GM19324 (cell line): ENCODE measurements at regions not wholly inside any gene's neighbourhood (a gene's known extent, or its start where the extent isn't known, plus 50 kb on each side); places are given as distances from the start of the nearest gene placed in this dataset.

Source experiments
- ATAC-seq: cut with Tn5 transposase; IDR thresholded peaks from one replicate; pipeline ENCODE4 v1.9.1; 2021; ENCODE audit warnings: mild to moderate bottlenecking, moderate library complexity; ENCODE audit not compliant: unreplicated experiment, low FRiP score

DNA sequence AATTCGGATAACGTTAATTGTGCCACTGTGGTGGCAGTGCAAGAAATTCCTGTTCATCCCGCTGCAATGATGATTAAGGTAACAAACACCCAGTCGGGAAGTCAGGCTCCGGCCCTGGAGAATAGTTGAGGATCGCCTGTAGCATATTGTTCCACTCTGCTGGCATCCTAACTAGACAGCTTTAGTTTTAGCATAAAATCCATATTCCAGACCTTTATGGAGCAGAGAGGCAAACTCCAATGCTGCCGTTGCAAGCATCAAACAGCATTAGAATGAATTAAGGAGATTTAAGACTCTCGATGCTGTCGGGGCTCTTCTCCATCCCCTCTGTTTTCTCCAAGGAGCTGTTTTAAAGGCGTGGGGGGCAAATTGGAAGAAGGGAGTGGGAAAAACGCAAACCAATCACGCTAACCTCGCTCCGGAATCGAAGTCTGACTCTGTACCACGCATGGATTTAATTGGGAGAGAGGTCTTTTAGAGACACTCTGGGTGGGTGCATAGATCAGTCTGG, 660.4 kb downstream of the VRK1 start:
- no peak for ATAC-seq

DNA sequence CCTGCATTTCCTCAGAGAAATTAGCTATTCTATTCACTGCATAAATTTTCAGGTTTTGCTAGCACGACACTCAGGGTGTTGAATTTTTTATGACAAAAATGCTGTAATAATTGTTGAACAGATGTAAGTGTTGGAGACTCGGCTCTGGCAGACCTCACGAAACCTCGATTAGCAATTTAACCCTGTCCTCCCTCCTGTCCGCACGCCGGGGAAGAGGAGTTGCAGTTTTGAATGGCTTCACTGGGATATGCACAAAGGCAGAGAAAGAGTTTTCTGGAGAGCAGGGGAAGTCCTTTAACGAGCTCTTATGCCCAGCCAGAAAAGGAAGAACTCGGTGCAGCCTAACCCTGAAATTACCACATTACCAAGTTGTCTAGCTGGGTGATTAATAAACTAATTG, 661.1 kb downstream of the VRK1 start:
- ATAC-seq: no peak

DNA sequence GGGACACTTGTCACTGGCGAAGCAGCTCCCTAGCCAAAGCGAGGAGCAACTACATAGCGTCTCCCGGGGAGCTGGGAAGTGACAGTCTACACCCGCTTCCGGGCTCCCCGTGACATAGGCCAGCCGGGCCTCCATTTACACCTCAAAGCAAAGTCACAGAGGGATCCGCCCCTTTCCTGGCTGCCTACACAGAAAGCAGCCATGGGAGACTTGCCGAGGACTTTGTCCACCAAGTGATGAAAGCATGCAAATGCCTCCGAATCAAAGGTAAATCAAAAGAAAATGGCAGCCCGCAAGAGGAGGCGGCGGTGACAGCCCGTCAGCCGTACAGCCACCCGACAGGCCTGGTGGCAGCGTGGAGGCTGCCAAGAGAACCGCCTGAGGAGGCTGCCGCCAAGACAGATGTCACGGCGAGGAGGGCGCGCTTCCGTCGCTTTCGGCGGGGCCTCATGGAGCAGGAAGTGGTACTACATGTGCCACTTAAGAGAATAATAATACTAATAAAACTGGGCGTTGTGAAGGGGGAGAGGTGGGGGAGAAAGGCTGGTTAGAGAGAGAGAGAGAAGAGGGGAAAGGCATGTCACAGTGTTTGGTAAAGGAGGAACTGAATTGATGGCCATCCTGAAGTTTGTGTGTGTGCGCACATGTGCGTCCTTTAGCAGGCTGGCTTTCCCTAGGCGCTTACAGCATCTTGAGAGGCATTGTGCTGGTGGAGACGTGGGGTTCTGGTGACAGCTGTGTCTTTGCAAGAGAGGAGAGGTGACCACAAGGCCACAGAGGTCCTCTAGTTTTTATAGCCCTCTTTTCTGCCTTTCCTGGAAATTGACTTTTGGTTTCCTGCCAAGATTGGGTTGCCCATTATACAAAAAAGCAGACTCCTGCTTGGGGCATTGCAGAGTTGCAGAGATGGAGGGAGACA, 661.7 kb downstream of the VRK1 start:
- no peak for ATAC-seq

- no peak for ATAC-seq
These were observed 664.9 kb downstream of the VRK1 start for GRCh38 chr14:97462081-97462480.

DNA sequence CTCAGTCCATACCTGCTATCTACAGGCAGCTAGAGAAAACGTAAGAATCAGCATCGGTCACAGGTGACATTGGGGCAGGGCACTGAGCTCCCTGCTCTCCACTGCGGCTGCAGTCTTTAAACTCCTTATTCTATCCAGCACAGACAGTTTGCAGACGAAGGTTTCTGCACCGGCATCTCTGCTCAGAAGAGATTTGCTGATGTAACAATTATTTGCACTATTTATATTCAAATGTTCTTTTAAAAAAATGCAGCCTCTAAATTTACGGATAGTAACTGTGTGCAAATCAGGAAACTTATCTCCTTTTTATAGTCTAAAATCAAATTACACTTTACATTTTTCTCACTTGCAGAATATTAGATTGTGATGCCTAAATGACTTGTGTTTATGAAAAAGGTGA, 671.0 kb downstream of the VRK1 start:
- no peak for ATAC-seq

- ATAC-seq: no peak
These were observed 680.2 kb downstream of the VRK1 start for GRCh38 chr14:97477353-97477752.

DNA sequence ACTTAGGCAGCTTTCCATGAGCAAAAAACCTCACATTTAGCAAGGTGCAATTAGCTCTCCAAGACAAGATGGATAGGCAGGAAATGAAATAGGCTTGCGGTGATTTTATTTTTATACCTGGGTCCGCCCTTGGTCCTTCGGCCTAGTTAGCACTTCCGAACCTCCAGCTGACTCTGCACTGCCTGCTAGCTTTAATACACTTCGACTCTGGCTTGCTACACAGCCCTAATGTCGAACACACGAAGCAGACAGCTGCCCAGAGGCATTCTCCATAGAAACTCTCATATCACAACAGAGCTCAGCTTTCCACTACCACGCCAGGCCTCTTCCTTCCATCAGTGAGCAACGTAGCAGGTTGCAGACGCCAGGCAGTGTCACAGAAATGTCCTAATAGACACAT, 688.0 kb downstream of the VRK1 start:
- ATAC-seq: no peak

- ATAC-seq: no peak
These were observed 689.5 kb downstream of the VRK1 start for GRCh38 chr14:97486601-97487120.

DNA sequence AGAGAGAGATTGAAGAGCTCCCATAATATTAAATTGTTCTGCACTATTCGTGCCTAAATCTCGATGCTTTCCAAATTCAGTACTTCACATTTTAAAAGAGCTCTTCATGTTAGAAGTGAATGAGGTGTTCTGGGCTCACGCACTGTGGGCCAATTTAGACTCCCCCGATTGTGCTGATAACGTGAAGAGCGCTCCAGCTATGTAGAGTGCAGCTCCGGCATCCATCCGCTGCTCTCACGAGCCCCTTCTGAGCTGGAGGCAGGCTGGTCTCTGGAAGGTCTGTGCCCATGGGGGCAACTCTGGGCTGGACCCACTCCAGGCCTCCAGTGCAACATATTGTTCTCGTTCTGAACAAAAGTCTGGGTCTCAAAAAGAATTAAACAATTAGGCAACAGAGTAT, 692.6 kb downstream of the VRK1 start:
- no peak for ATAC-seq

DNA sequence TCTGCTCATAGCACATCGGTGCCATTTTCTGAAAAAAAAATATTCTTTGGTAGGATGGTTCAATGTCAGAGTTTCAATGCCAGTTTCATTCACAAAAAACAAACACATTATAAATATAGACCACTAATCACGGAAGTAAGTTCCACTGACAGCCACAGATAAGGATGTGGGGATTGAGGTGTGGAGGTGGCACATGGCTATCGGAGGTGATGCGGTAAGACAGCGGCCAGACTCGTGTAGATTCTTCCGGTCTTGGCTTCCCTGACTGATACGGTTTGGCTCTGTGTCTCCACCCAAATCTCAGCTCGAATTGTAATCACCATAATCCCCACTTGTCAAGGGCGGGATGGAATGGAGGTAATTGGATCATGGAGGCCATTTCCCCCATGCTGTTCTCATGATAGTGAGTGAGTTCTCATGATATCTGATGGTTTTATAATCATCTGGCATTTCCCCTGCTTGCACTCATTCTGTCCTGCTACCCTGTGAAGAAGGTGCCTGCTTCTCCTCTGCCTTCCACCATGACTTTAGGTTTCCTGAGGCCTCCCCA, 693.4 kb downstream of the VRK1 start:
- ATAC-seq: no peak

DNA sequence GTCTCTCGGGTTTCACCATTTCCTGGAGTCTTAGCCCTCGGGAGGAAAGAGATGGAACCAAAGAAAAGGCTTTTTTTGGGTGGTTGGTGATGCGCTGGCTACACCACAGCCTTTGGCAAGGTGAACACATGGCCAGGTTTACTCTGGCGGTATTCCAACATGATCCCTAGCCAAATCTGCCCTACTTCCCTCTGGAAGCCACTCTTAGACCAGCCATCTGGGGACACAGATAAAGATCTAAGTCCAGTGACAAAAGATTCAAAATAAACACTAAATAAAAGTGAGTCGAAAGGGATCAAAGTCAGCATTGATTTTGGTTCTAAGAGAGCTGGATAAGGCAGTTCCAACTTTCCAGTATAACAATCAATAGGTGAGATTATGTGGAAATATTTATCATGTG, 694.5 kb downstream of the VRK1 start:
- ATAC-seq: no peak

GRCh38 chr14:97499790-97500481, 702.8 kb downstream of the VRK1 start:
- ATAC-seq: no peak

GRCh38 chr14:97506626-97507025, 709.4 kb downstream of the VRK1 start:
- no peak for ATAC-seq

DNA sequence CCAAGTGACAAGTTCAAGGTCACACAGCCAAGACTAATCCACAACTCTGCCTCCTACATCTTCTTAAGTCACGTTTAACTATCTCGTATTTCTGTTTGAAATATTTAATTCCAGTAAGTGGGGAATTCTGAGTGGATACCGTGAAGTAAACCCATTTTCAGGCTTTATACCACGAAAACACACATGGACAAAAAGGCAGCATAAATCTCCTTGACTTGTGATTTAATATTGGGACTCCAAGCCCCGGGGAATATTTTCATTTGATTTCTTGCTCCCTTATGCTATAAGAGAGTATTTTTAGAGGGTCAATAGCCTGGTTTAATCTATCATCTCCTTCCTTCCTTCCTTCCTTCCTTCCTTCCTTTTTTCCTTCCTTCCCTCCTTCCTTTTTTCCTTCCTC, 716.7 kb downstream of the VRK1 start:
- no peak for ATAC-seq

DNA sequence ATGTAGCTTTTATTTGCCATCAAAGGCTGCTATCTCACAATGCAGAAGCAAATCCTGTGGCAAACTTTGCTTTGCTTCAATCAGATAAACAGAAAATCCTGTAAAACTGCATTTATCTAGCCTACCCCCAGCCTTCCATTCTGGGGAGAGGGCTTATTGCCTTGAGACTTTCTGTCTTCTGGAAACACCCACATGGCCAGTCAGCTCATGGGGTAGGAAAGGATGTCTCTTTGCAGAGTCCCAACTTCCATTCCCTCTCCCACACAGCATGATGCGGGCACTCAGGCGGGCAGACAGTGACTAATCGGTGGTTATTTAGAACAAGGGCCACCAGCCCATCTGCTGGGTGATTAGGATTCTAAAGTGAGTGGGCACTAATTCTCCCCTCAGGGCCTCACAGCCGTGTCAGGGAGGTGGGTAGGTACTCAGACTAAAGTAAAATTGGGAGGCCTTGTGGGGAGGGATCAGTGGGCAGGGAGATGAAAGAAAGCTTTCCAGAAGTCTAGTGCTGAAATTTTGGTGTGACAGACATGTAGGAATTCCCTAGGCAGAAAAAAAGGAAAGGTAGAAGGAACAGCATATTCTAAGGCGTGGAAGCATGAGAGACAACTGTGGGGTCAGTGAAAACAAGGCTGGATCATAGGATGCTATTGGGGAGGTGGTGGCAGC, 720.5 kb downstream of the VRK1 start:
- no peak for ATAC-seq

- ATAC-seq: no peak
These were observed 726.8 kb downstream of the VRK1 start for GRCh38 chr14:97523936-97524335.

GRCh38 chr14:97524589-97525319, 727.6 kb downstream of the VRK1 start:
- ATAC-seq: no peak

GRCh38 chr14:97527993-97528392, 730.8 kb downstream of the VRK1 start:
- ATAC-seq: no peak

GRCh38 chr14:97532052-97532451, 734.9 kb downstream of the VRK1 start:
- ATAC-seq: no peak

DNA sequence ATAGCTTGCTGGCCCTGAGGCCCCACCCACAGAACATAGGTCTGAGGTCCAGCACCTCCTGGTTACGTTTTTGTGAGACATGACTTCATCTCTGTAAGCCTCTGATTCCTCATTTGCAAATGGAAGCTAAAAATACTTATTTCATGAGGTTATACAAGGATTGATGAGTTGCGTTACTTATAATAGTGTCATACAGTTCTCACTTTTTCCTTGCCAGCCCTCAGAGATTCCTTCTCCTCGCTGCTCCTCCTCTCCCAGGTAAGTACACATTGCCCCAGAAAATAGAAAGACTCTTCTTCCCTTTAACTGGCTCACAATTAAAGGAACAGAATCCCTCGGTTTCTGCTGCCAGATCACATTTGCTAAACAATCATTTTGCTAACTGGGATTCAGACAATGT, 739.2 kb downstream of the VRK1 start:
- ATAC-seq: no peak
